Activated CD4-positive, alpha-beta T cell treated with anti-CD3 and anti-CD28 coated beads, Interleukin-2, amount 50 U/mL, for 4 hours (primary cell): ENCODE measurements at regions not wholly inside any gene's neighbourhood (a gene's known extent, or its start where the extent isn't known, plus 50 kb on each side); places are given as distances from the start of the nearest gene placed in this dataset.
"Not testable (repeated sequence)": the region's sequence is repeated elsewhere in the genome, so short reads cannot be mapped to it uniquely, and the experiment has no call there.

ENCODE experiments used
- DNase-seq, 2 experiments: peaks; one replicate each; pipeline ENCODE4 v3.0.0-alpha.2; 2020

DNA sequence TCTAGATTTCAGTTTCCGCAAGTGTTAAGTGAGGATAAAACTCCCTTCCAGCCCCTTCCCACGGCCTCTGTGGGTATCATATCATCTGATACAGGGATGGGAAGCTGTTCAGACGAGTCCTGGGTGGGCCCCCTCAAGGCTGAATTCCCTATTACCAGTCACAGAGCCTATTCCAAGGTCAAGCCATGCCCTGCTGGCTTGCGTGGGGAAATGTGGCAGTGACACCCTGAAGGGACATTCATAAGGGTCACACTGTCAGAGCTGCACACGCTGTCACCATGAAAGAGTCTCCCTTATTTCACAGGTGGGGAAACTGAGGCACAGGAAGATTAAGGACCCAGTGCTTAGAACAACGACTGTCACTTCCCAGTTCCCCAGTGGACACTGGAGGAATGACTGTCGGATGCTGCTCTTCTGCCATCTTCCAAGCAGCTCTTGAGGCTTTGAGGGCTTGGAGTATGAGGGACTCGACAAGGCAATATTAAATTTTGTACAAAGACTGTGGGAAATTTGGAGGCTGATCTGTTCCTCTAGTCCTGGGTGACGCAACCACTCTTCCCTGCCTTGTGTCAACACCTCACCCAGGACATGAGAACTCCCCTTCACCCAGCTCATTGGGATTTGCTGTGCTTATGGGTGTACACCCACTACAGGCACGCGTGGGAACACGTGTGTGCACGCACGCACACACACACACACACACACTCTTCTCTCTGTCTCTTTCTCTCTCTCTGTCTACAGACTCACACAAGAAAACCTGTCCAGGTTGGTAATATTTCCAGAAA lies 386.0 kb downstream of the RPS24 start:
- DNase-seq, result no peak

- no peak for DNase-seq
Measured at GRCh38 chr10:78420946-78421735, 387.5 kb downstream of the RPS24 start.

DNA sequence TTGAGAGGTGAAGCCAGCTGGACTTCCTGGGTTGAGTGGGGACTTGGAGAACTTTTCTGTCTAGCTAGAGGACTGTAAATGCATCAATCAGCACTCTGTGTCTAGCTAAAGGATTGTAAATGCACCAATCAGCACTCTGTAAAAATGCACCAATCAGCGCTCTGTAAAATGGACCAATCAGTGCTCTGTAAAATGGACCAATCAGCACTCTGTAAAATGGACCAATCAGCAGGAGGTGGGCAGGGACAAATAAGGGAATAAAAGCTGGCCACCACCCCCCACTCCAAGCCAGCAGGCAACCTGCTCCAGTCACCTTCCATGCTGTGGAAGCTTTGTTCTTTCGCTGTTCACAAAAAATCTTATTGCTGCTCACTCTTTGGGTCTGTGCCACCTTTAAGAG lies 390.4 kb downstream of the RPS24 start:
- not testable (repeated sequence) for DNase-seq

- no peak for DNase-seq
Measured at GRCh38 chr10:78424723-78425122, 391.1 kb downstream of the RPS24 start.

GRCh38 chr10:78426181-78426580 lies 392.5 kb downstream of the RPS24 start:
- no peak for DNase-seq

- no peak for DNase-seq
Measured at GRCh38 chr10:78427497-78428031, 393.9 kb downstream of the RPS24 start.

DNA sequence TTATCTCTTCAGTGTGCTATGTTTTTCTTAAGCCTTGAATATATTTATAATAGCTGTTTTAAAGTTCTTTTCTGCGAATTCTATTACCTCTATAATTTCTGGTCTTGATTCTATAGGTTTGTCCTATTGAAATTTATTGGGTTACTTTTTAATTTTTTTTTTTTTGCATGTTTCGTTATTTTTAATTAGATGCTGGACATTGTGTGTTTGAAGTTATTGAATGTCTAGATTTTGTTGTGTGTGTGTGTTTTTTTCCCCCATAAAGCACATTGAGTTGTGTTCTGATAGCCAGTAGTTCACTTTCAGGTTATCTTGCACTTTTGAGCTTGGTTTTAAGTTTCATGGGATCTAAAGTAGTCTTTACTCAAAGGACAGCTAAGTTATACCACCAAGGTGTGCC lies 394.9 kb downstream of the RPS24 start:
- DNase-seq, result no peak

DNA sequence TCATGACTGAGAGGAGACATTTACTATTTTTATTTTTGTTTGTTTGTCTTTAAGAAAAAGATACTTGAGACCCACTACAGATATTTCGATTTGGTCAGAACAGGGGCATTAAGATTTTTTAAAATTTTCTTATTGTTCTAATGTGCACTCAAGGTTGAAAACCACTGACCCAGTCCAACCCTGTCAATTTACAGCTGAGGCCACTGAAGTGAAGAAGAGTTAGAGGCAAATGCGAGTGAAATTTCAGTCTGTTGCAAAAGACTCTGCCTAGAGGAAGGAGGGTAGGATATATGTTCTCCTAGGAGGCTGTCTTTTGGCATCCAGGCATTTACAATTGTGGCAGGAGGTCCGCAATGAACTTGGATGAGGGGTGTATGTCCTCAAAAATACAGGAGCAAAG lies 396.3 kb downstream of the RPS24 start:
- DNase-seq, result no peak

DNA sequence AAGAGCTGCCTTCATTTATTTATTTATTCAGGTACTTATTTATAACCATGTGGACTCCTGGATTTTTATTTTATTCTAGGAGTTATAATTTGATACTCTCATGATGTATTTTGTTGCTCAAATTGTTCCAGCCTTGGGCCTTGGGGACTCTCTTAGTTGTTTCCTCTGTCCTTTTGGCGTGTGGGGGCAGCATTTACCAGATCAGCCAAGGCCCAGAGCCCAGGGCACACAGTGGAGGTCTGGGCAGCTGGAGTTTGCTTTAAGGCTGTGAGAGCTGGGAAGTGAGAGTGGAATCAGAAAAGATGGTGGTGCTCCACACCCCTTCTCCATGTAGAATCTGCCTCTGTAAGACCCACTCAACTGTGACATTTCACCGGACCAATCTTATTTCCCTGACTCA lies 398.9 kb downstream of the RPS24 start:
- DNase-seq, result no peak

DNA sequence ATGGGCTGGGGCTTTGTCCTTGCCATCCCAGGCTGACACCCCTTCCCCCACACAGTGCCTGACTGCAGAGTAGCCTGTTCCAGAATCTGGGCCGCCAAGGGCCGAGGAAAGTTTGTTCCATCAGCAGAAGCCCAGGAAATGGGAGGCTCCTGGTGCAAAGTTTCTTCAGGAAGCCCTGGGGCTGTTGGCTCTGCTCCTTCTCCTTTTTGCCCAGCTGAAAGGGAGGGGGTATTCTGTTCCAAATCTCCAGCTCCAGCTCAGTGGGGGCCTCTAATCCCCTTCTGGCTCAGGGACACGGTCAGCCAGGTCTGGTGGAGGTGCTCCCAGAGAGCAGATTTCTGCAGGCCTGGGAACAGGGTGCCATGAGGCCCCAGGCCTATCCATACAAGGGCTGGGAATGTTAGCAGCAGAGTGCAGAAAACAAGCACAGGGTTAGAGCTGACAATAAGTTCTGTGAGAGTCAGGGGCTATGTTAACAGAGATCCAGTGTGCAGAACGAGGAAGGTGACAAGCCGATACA lies 399.5 kb downstream of the RPS24 start:
- DNase-seq, result no peak

- DNase-seq, result no peak
Measured at GRCh38 chr10:78433766-78434535, 400.3 kb downstream of the RPS24 start.

- DNase-seq, result no peak
Measured at GRCh38 chr10:78434886-78435285, 401.2 kb downstream of the RPS24 start.

- no peak for DNase-seq
Measured at GRCh38 chr10:78435484-78436221, 402.0 kb downstream of the RPS24 start.

DNA sequence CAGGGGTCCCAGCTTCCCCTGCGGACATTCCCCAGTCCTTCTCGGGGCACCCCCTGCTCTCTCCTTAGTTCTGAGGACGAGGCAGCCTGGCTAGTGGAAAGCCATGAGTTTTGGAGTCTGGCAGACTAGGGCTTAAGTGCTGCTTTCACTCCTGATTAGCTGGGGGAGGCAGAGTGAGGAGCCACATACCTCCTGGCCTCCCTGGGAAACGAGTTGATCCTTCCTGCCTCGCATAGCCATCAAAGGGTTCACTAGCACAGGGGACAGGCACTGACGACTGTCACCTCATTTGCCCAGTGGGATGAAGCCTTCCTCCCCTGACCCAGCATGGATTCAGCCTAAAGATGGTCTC lies 402.5 kb downstream of the RPS24 start:
- DNase-seq, result no peak

GRCh38 chr10:78436706-78437406 lies 403.2 kb downstream of the RPS24 start:
- no peak for DNase-seq

- DNase-seq, result no peak
Measured at GRCh38 chr10:78437407-78437768, 403.7 kb downstream of the RPS24 start.

DNA sequence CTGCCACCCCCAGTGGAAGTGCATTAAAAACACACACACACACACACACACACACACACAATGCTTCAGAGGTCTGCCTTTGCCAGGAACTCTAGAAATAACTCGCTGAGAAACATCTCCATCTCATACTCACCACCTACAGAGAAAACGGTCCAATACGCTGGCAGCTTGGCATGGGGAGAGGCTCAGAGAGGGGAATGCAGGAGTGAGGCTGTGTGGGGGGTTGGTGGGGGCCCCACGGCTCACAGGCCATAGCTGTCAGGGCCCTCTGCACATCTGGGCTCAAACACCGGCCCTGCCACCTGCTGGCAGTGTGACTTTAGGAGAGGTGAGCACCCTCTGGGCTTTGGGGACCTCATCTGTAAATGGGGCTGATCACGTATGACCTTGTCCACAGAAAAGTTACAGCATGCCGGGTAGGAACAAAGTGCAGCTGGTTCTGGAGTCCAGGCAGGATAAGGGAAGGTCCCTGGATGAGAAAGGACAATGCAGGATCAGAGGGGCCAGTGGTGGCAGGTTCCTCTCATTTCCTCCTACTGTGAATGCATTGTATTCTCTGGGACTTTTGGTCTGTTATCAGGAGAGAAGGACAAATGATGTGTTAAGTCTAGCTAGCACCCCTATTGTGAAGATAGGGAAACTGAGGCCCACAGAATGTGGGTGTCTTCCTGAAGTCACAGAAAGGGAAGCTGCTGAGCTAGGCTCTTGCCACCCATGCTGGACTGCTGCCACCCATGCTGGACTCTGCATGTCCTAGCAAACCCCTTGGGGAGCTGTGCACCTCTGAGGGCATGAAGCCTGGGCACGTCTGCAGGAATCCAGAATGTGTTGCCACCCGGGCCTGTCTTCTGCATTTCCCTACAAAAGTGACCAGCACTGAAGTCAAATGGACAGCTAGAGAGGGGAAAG lies 404.6 kb downstream of the RPS24 start:
- DNase-seq, result no peak

GRCh38 chr10:78438907-78439809 lies 405.5 kb downstream of the RPS24 start:
- no peak for DNase-seq

- DNase-seq, result no peak
Measured at GRCh38 chr10:78441010-78441409, 407.3 kb downstream of the RPS24 start.

DNA sequence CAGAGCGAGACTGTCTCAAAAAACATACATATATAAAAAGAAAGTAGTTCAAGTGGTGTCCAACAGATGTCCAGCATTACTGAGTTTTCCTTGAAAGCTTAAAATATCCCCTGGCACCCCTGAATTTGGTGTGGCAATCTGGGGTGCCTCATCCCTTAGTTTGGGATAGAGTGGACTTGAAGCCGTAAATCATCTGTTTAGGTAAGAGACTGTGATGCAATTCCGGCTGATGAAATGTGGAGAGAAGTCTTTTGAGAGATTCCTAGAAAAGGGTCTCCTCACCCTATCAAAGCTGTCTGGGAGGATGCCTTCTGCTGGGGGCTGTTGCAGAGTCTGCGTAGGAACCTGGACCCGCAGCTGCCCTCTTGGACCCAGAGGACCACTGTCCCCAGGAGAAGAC lies 408.0 kb downstream of the RPS24 start:
- DNase-seq, result no peak
